ENCODE measurements at regions not wholly inside any gene's neighbourhood (a gene's known extent, or its start where the extent isn't known, plus 50 kb on each side); places are given as distances from the start of the nearest gene placed in this dataset.
"Not testable (repeated sequence)": the region's sequence is repeated elsewhere in the genome, so short reads cannot be mapped to it uniquely, and the experiment has no call there.

DNA sequence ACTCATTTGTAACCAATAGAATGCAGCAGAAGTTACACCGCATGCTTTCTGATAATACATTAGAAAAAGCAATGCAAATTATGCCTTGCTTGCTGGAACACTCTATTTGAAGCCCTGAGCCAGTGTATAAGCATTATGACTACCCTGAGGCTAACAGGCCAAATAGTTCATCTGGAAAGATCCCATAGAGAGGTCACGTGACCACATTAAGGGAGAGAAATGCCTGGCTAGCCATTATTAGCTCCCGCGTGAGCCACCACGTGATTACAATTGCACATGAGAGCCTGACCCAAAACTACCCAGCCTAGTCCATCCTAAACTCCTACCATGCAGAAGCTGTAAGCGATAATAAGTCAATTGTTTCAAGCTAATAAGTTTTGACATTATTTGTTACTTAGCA, 472.9 kb upstream of the GALNTL6 start:
- no peak for ATAC-seq

DNA sequence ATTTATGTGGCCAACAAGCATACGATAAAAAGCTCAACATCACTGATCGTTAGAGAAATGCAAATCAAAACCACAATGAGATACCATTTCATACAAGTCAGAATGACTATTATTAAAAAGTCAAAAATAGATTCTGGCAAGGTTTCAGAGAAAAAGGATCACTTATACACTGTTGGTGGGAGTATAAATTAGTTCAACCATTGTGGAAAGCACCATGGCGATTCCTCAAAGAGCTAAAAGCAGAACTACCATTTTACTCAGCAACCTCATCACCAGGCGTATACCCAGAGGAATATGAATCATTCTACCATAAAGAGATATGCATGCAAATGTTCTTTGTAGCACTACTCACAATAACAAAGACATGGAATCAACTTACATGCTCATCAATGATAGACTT, 478.7 kb upstream of the GALNTL6 start:
- Histone ChIP-seq H3K4me1 (no peaks in the 10 kb centered on the region), H3K9me3 (peaks cover 0 to 22% (median 0%) of the 10 kb centered on the region in 3 donors), H3K27ac (no peak overlapping the region), H3K27me3 (no peaks in the 10 kb centered on the region), H3K36me3 (no peaks in the 10 kb centered on the region), H3K4me3 (no peak overlapping the region)
- 63 to 69% methylated on average over 4 of the region's 4 CpGs for WGBS, 2 donors (ENCODE audit: low coverage in 1 of 2)
- no peak for ATAC-seq
- TF ChIP-seq POLR2AphosphoS5 (IDR thresholded peaks at IDR 0.05) (no peak), POLR2A (IDR thresholded peaks at IDR 0.05) (no peak), EP300 (IDR thresholded peaks at IDR 0.05) (no peak)
- TF ChIP-seq, protein P1, sequence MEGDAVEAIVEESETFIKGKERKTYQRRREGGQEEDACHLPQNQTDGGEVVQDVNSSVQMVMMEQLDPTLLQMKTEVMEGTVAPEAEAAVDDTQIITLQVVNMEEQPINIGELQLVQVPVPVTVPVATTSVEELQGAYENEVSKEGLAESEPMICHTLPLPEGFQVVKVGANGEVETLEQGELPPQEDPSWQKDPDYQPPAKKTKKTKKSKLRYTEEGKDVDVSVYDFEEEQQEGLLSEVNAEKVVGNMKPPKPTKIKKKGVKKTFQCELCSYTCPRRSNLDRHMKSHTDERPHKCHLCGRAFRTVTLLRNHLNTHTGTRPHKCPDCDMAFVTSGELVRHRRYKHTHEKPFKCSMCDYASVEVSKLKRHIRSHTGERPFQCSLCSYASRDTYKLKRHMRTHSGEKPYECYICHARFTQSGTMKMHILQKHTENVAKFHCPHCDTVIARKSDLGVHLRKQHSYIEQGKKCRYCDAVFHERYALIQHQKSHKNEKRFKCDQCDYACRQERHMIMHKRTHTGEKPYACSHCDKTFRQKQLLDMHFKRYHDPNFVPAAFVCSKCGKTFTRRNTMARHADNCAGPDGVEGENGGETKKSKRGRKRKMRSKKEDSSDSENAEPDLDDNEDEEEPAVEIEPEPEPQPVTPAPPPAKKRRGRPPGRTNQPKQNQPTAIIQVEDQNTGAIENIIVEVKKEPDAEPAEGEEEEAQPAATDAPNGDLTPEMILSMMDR (IDR thresholded peaks at IDR 0.05): no peak

More for the DNA sequence above, 472.9 kb upstream of the GALNTL6 start:
- TF ChIP-seq POLR2A (IDR thresholded peaks at IDR 0.05) (no peak), EP300 (IDR thresholded peaks at IDR 0.05) (no peak), POLR2AphosphoS5 (IDR thresholded peaks at IDR 0.05) (no peak)
- TF ChIP-seq, protein P1 (IDR thresholded peaks at IDR 0.05): no peak
- Histone ChIP-seq H3K27ac (no peak overlapping the region), H3K9me3 (no peaks in the 10 kb centered on the region), H3K36me3 (no peaks in the 10 kb centered on the region), H3K4me3 (no peak overlapping the region), H3K4me1 (no peaks in the 10 kb centered on the region), H3K27me3 (no peaks in the 10 kb centered on the region)
- WGBS, 2 donors (ENCODE audit: low coverage in 1 of 2): 93 to 100% methylated on average over 2 to 6 of the region's 6 CpGs

DNA sequence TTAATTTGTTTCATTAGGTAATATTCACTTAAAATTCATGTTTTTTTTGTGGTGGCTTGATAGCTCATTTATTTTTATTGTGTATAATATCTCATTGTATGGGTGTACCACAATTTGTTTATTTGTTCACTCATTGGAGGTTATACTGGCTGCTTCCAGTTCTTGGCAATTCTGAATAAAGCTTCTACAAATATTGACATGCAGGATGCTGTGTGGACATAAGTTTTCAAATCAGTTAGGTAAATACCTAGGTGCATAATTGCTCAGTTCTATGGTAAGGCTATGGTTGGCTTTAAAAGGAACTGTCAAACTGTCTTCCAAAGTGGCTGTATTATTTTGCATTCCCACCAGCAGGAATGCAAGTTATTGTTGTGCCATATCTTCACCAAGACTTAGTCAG, 504.5 kb upstream of the GALNTL6 start:
- H3K27ac ChIP-seq: no peak overlapping the region
- no peaks in the 10 kb centered on the region for H3K9me3 ChIP-seq
- H3K36me3 ChIP-seq: no peaks in the 10 kb centered on the region
- H3K27me3 ChIP-seq: no peaks in the 10 kb centered on the region
- ATAC-seq: no peak
- no peak overlapping the region for H3K4me3 ChIP-seq
- H3K4me1 ChIP-seq: no peaks in the 10 kb centered on the region
- TF ChIP-seq POLR2AphosphoS5 (IDR thresholded peaks at IDR 0.05): no peak
- no peak for TF ChIP-seq POLR2A (IDR thresholded peaks at IDR 0.05)
- TF ChIP-seq EP300 (IDR thresholded peaks at IDR 0.05): no peak
- TF ChIP-seq, protein P1 (IDR thresholded peaks at IDR 0.05): no peak

DNA sequence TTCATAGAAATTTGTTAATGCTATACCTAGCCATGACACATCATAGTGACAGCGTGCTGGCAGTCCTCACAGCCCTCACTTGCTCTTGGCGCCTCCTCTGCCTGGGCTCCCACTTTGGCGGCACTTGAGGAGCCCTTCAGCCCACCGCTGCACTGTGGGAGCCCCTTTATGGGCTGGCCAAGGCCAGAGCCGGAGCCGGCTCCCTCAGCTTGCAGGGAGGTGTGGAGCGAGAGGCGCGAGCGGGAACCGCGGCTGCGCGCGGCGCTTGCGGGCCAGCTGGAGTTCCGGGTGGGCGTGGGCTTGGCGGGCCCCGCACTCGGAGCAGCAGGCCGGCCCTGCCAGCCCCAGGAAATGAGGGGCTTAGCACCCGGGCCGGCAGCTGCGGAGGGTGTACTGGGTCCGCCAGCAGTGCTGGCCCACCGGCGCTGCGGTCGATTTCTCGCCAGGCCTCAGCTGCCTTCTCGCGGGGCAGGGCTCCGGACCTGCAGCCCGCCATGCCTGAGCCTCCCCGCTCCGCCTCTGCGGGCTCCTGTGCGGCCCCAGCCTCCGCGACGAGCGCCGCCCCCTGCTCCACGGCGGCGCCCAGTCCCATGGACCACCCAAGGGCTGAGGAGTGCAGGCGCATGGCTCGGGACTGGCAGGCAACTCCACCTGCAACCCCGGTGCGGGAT, 515.0 kb upstream of the GALNTL6 start:
- H3K9me3 ChIP-seq: peaks cover 0 to 19% (median 0%) of the 10 kb centered on the region in 3 donors
- H3K27me3 ChIP-seq, ATAC-seq, H3K36me3 ChIP-seq, H3K4me3 ChIP-seq, H3K4me1 ChIP-seq, H3K27ac ChIP-seq: not testable (repeated sequence)
- WGBS, 2 donors (ENCODE audit: low coverage in 1 of 2): 78 to 100% methylated on average over 1 of the region's 52 CpGs

DNA sequence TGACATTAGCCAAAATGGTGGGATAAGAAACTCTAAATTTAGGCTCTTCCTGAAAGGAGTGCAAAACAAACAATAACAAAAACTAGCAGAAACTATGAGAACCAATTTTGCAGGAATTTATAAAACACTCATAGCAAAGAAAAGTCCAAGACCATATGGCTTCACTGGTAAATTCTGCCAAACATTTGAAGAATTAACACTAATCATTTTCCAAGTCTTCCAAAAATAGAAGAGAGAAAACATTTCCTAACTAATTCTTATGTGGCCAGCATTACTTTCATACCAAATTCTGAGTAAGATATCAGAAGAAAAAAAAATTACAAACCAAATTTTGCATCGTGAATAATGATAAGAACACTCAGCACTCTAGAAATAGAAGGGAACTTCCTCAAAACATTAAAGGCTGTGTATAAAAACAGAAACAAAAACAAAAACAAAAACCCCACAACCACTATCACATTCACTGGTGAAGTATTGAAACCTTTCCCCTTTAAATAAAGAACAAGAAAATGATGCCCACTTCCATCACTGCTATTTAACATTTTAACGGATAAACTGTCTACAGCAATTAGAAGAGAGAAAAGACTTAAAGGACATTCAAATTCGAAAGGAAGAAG, 524.3 kb upstream of the GALNTL6 start:
- no peaks in the 10 kb centered on the region for H3K36me3 ChIP-seq
- H3K27me3 ChIP-seq: no peaks in the 10 kb centered on the region
- H3K27ac ChIP-seq: no peak overlapping the region
- WGBS, 2 donors (ENCODE audit: low coverage in 1 of 2): 55 to 86% methylated on average over 2 to 3 of the region's 3 CpGs
- H3K9me3 ChIP-seq: no peaks in the 10 kb centered on the region
- ATAC-seq: no peak
- H3K4me3 ChIP-seq: no peak overlapping the region
- TF ChIP-seq POLR2A (IDR thresholded peaks at IDR 0.05): no peak
- no peak for TF ChIP-seq POLR2AphosphoS5 (IDR thresholded peaks at IDR 0.05)
- TF ChIP-seq, protein P1 (IDR thresholded peaks at IDR 0.05): no peak
- no peak for TF ChIP-seq EP300 (IDR thresholded peaks at IDR 0.05)
- H3K4me1 ChIP-seq: no peaks in the 10 kb centered on the region

All from gastroesophageal sphincter (tissue), 4 donors.